ENCODE measurements at regions not wholly inside any gene's neighbourhood (a gene's known extent, or its start where the extent isn't known, plus 50 kb on each side); places are given as distances from the start of the nearest gene placed in this dataset.

GRCh38 chr3:89783341-89783927 is 676.0 kb downstream of the EPHA3 start:
- TF ChIP-seq, protein P1, sequence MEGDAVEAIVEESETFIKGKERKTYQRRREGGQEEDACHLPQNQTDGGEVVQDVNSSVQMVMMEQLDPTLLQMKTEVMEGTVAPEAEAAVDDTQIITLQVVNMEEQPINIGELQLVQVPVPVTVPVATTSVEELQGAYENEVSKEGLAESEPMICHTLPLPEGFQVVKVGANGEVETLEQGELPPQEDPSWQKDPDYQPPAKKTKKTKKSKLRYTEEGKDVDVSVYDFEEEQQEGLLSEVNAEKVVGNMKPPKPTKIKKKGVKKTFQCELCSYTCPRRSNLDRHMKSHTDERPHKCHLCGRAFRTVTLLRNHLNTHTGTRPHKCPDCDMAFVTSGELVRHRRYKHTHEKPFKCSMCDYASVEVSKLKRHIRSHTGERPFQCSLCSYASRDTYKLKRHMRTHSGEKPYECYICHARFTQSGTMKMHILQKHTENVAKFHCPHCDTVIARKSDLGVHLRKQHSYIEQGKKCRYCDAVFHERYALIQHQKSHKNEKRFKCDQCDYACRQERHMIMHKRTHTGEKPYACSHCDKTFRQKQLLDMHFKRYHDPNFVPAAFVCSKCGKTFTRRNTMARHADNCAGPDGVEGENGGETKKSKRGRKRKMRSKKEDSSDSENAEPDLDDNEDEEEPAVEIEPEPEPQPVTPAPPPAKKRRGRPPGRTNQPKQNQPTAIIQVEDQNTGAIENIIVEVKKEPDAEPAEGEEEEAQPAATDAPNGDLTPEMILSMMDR (IDR thresholded peaks at IDR 0.05; ENCODE audit: extremely low read depth in 1 of 2, insufficient read depth in 1 of 2, low read depth in 1 of 2, low read length in 2 of 2) = no peak
- TF ChIP-seq EZH2 (IDR thresholded peaks at IDR 0.05; ENCODE audit: borderline replicate concordance, low read depth, low read length, severe bottlenecking) = no peak
- no peak for TF ChIP-seq POLR2AphosphoS5 (IDR thresholded peaks at IDR 0.05; ENCODE audit: insufficient read depth, low read depth, low read length)
- no peak for TF ChIP-seq POLR2A (IDR thresholded peaks at IDR 0.05; ENCODE audit: low read depth, low read length)

Data from endothelial cell of umbilical vein (primary cell).